Astrocyte (in vitro differentiated cells and primary cell): ENCODE measurements at regions not wholly inside any gene's neighbourhood (a gene's known extent, or its start where the extent isn't known, plus 50 kb on each side); places are given as distances from the start of the nearest gene placed in this dataset.

ENCODE experiments used
- DNase-seq: peaks from one replicate; pipeline ENCODE4 v3.0.0-alpha.2; 2010; ENCODE audit warnings: low read depth
- FAIRE-seq: peaks from 2 replicates; lab custom pipeline; 2011; peaks lifted over from hg19 to GRCh38; lab: Jason Lieb, UNC
- H2AFZ ChIP-seq: 2 replicates; pipeline ENCODE4 v1.6.0; 2012; ENCODE audit warnings: low read depth, low read length, inconsistent platforms
- H3K27ac ChIP-seq: 2 replicates; pipeline ENCODE4 v1.5.1; 2011; ENCODE audit warnings: low read depth, low read length, inconsistent platforms
- H3K27me3 ChIP-seq: 2 replicates; pipeline ENCODE4 v1.6.0; 2011; ENCODE audit warnings: low read length, inconsistent platforms; ENCODE audit not compliant: insufficient read depth
- H3K36me3 ChIP-seq: 2 replicates; pipeline ENCODE4 v1.5.1; 2011; ENCODE audit warnings: low read length, inconsistent platforms; ENCODE audit not compliant: insufficient read depth
- H3K4me1 ChIP-seq: 2 replicates; pipeline ENCODE4 v1.5.1; 2011; ENCODE audit warnings: low read length, inconsistent platforms; ENCODE audit not compliant: insufficient read depth
- H3K4me2 ChIP-seq: 2 replicates; pipeline ENCODE4 v1.6.0; 2012; ENCODE audit warnings: low read length, inconsistent platforms
- H3K4me3 ChIP-seq: 2 replicates; pipeline ENCODE4 v1.5.1; 2011; ENCODE audit warnings: low read depth, mild to moderate bottlenecking, low read length, inconsistent platforms; ENCODE audit not compliant: insufficient read depth
- H3K79me2 ChIP-seq: 2 replicates; pipeline ENCODE4 v1.6.0; 2012; ENCODE audit warnings: mild to moderate bottlenecking, low read length, inconsistent platforms; ENCODE audit not compliant: insufficient read depth
- H3K9ac ChIP-seq: 2 replicates; pipeline ENCODE4 v1.6.0; 2012; ENCODE audit warnings: mild to moderate bottlenecking, low read length, inconsistent platforms
- H3K9me3 ChIP-seq: 2 replicates; pipeline ENCODE4 v1.5.1; 2012; ENCODE audit warnings: low read depth, mild to moderate bottlenecking, low read length, inconsistent platforms; ENCODE audit not compliant: insufficient read depth
- H4K20me1 ChIP-seq: 2 replicates; pipeline ENCODE4 v1.6.0; 2012; ENCODE audit warnings: low read length, inconsistent platforms; ENCODE audit not compliant: insufficient read depth
- H3K27ac Mint-ChIP-seq: one replicate; pipeline ENCODE4 v1.8.0; 2021; ENCODE audit warnings: mild to moderate bottlenecking, mixed read lengths; ENCODE audit not compliant: unreplicated experiment
- H3K27me3 Mint-ChIP-seq: one replicate; pipeline ENCODE4 v1.8.0; 2021; ENCODE audit warnings: low read depth, mixed read lengths; ENCODE audit not compliant: unreplicated experiment
- H3K36me3 Mint-ChIP-seq: one replicate; pipeline ENCODE4 v1.8.0; 2021; ENCODE audit warnings: low read depth, mixed read lengths; ENCODE audit not compliant: unreplicated experiment
- H3K4me1 Mint-ChIP-seq: one replicate; pipeline ENCODE4 v1.8.0; 2021; ENCODE audit warnings: low read depth, mixed read lengths; ENCODE audit not compliant: unreplicated experiment
- H3K4me3 Mint-ChIP-seq: one replicate; pipeline ENCODE4 v1.8.0; 2021; ENCODE audit warnings: mild to moderate bottlenecking, moderate library complexity, mixed read lengths; ENCODE audit not compliant: unreplicated experiment
- H3K9me3 Mint-ChIP-seq: one replicate; pipeline ENCODE4 v1.8.0; 2021; ENCODE audit warnings: mild to moderate bottlenecking, mixed read lengths; ENCODE audit not compliant: unreplicated experiment
- CTCF ChIP-seq: IDR thresholded peaks from 2 replicates; pipeline ENCODE4 v1.5.1; 2011; ENCODE audit warnings: low read depth, mild to moderate bottlenecking, inconsistent platforms, low read length, moderate library complexity; ENCODE audit not compliant: insufficient read depth
- EZH2 ChIP-seq: IDR thresholded peaks from 2 replicates; pipeline ENCODE4 v1.6.1; 2012; ENCODE audit warnings: mild to moderate bottlenecking, low read length, inconsistent platforms; ENCODE audit not compliant: insufficient read depth

GRCh38 chrY:19410980-19411766 is 333.4 kb downstream of the KDM5D start:
- H3K36me3 Mint-ChIP-seq, result no peaks in the 10 kb centered on the region
- Histone ChIP-seq H3K79me2 (no peaks in the 10 kb centered on the region), H3K9ac (no peak overlapping the region), H3K4me2 (no peak overlapping the region), H3K9me3 (no peaks in the 10 kb centered on the region), H3K4me1 (no peaks in the 10 kb centered on the region), H3K36me3 (no peaks in the 10 kb centered on the region), H2AFZ (no peak overlapping the region), H3K4me3 (no peak overlapping the region), H4K20me1 (no peaks in the 10 kb centered on the region), H3K27ac (no peak overlapping the region), H3K27me3 (no peaks in the 10 kb centered on the region)
- H3K4me1 Mint-ChIP-seq, result no peaks in the 10 kb centered on the region
- DNase-seq (no peak), FAIRE-seq (no peak)
- H3K4me3 Mint-ChIP-seq, result no peak overlapping the region
- no peaks in the 10 kb centered on the region for H3K27me3 Mint-ChIP-seq
- H3K9me3 Mint-ChIP-seq, result peaks cover 3% of the 10 kb centered on the region
- no peak overlapping the region for H3K27ac Mint-ChIP-seq
- no peak for TF ChIP-seq CTCF
- no peak for TF ChIP-seq EZH2

GRCh38 chrY:19406246-19406645 is 338.3 kb downstream of the KDM5D start:
- FAIRE-seq, result no peak
- no peak for DNase-seq
- no peaks in the 10 kb centered on the region for H3K4me1 ChIP-seq
- no peaks in the 10 kb centered on the region for H4K20me1 ChIP-seq
- H3K79me2 ChIP-seq, result no peaks in the 10 kb centered on the region
- no peak for TF ChIP-seq EZH2
- no peak for TF ChIP-seq CTCF
- no peak overlapping the region for H2AFZ ChIP-seq
- H3K36me3 ChIP-seq, result no peaks in the 10 kb centered on the region
- no peaks in the 10 kb centered on the region for H3K36me3 Mint-ChIP-seq
- no peaks in the 10 kb centered on the region for H3K9me3 Mint-ChIP-seq
- H3K4me1 Mint-ChIP-seq, result no peaks in the 10 kb centered on the region
- H3K27ac Mint-ChIP-seq, result no peak overlapping the region
- H3K27me3 ChIP-seq, result no peaks in the 10 kb centered on the region
- no peak overlapping the region for H3K4me3 ChIP-seq
- H3K9ac ChIP-seq, result no peak overlapping the region
- H3K27ac ChIP-seq, result no peak overlapping the region
- no peaks in the 10 kb centered on the region for H3K27me3 Mint-ChIP-seq
- H3K4me3 Mint-ChIP-seq, result no peak overlapping the region
- H3K9me3 ChIP-seq, result no peaks in the 10 kb centered on the region
- no peak overlapping the region for H3K4me2 ChIP-seq

- DNase-seq (no peak), FAIRE-seq (no peak)
- H3K9ac ChIP-seq, result no peak overlapping the region
- H3K27ac ChIP-seq, result no peak overlapping the region
- no peak overlapping the region for H3K4me3 Mint-ChIP-seq
- no peak for TF ChIP-seq EZH2
- TF ChIP-seq CTCF, result no peak
- no peaks in the 10 kb centered on the region for H3K36me3 Mint-ChIP-seq
- H2AFZ ChIP-seq, result no peak overlapping the region
- H3K4me3 ChIP-seq, result no peak overlapping the region
- no peaks in the 10 kb centered on the region for H3K4me1 Mint-ChIP-seq
- H3K9me3 ChIP-seq, result no peaks in the 10 kb centered on the region
- no peaks in the 10 kb centered on the region for H3K36me3 ChIP-seq
- H3K9me3 Mint-ChIP-seq, result no peaks in the 10 kb centered on the region
- no peaks in the 10 kb centered on the region for H3K27me3 Mint-ChIP-seq
- H3K27ac Mint-ChIP-seq, result no peak overlapping the region
- H3K4me2 ChIP-seq, result no peak overlapping the region
- H3K79me2 ChIP-seq, result no peaks in the 10 kb centered on the region
- H4K20me1 ChIP-seq, result no peaks in the 10 kb centered on the region
- no peaks in the 10 kb centered on the region for H3K4me1 ChIP-seq
- no peaks in the 10 kb centered on the region for H3K27me3 ChIP-seq
Observed at GRCh38 chrY:19405598-19405997, 338.9 kb downstream of the KDM5D start.
